Mesothelial cell of epicardium (in vitro differentiated cells): ENCODE measurements at regions not wholly inside any gene's neighbourhood (a gene's known extent, or its start where the extent isn't known, plus 50 kb on each side); places are given as distances from the start of the nearest gene placed in this dataset.

Source experiments
- DNase-seq, 2 experiments: peaks; one replicate each; pipeline ENCODE4 v3.0.0; 2021; ENCODE audit warnings: low spot score in 2 of 2; ENCODE audit not compliant: unreplicated experiment in 2 of 2
- H3K27ac Mint-ChIP-seq: 2 replicates; pipeline ENCODE4 v1.8.0; 2021; ENCODE audit warnings: mixed read lengths
- H3K27me3 Mint-ChIP-seq: 2 replicates; pipeline ENCODE4 v1.8.0; 2021; ENCODE audit warnings: low read depth, mixed read lengths
- H3K36me3 Mint-ChIP-seq: 2 replicates; pipeline ENCODE4 v1.8.0; 2021; ENCODE audit warnings: mixed read lengths
- H3K4me1 Mint-ChIP-seq: 2 replicates; pipeline ENCODE4 v1.8.0; 2021; ENCODE audit warnings: mixed read lengths
- H3K4me3 Mint-ChIP-seq: 2 replicates; pipeline ENCODE4 v1.8.0; 2021; ENCODE audit warnings: mild to moderate bottlenecking, moderate library complexity, mixed read lengths
- H3K9me3 Mint-ChIP-seq: 2 replicates; pipeline ENCODE4 v1.8.0; 2021; ENCODE audit warnings: mixed read lengths
- TF ChIP-seq, protein P1 (sequence below): fragments of 200-600 bp; sonication (generic); IDR thresholded peaks from one replicate; pipeline ENCODE4 v1.5.0; 2021; ENCODE audit warnings: antibody characterized with exemption; ENCODE audit not compliant: unreplicated experiment

DNA sequence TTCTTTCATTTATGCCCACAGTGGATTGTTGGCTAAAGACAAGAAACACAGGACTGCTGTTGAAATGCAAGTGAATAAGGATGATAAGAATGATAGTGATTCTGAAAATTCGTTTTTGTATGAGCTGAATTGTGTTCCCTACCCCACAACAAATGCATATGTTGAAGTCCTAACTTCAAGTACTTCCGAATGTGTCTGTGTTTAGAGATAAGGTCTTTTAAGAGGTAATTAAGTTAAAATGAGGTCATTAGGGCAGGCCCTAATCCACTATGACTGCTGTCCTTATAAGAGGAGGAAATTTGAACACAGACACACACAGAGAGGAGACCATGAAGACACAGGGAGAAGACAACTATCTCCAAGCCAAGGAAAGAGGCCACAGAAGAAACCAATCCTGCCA, 126.6 kb upstream of the ACSL4 start:
- no peak for DNase-seq
- Mint-ChIP-seq H3K36me3 (no peaks in the 10 kb centered on the region), H3K27me3 (no peaks in the 10 kb centered on the region), H3K9me3 (no peaks in the 10 kb centered on the region), H3K4me1 (peaks cover 16% of the 10 kb centered on the region), H3K4me3 (no peak overlapping the region), H3K27ac (no peak overlapping the region)
- TF ChIP-seq, protein P1, sequence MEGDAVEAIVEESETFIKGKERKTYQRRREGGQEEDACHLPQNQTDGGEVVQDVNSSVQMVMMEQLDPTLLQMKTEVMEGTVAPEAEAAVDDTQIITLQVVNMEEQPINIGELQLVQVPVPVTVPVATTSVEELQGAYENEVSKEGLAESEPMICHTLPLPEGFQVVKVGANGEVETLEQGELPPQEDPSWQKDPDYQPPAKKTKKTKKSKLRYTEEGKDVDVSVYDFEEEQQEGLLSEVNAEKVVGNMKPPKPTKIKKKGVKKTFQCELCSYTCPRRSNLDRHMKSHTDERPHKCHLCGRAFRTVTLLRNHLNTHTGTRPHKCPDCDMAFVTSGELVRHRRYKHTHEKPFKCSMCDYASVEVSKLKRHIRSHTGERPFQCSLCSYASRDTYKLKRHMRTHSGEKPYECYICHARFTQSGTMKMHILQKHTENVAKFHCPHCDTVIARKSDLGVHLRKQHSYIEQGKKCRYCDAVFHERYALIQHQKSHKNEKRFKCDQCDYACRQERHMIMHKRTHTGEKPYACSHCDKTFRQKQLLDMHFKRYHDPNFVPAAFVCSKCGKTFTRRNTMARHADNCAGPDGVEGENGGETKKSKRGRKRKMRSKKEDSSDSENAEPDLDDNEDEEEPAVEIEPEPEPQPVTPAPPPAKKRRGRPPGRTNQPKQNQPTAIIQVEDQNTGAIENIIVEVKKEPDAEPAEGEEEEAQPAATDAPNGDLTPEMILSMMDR = no peak

DNA sequence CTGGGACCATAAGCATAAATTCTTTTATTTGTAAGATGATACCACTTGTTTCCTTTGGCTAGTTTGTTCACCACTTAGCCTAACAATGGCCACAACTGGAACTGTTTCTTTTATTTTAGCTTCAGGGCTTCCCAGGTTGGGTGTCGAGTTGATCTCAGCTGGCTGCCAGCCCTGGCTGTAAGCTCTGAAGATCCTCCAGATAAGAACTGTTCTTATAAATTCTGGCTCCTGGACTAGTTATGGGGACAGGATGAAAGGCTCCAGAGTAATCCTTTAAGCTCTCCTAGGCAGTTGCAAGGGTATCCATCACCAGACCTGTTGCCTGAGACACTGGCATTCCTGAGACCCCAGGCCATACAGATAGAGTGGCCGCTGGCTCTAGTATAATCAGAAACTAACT, 129.4 kb upstream of the ACSL4 start:
- no peak for DNase-seq
- Mint-ChIP-seq H3K9me3 (peaks cover 5% of the 10 kb centered on the region), H3K27me3 (peaks cover 15% of the 10 kb centered on the region), H3K4me1 (peaks cover 12% of the 10 kb centered on the region), H3K27ac (no peak overlapping the region), H3K4me3 (no peak overlapping the region), H3K36me3 (no peaks in the 10 kb centered on the region)
- TF ChIP-seq, protein P1 = no peak

DNA sequence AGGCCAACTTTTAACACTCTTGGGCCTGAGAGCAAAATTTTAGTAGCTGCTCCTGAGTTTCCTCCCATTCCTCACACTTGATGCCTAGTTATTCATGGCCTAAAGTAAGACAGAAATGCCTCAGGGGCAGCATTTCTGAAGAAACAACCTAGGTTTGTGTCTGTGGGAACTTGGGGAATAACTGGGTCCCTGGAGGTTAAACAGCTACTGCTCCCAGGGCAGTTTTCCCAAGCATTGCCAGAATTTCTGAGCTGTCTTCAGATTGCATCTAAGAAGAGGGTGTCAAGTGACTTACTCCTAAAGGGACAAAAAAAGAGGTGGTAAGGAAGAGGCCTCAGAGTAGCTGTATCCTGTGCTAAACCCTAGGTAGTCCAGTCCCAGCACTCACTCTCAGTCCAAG, 130.8 kb upstream of the ACSL4 start:
- peaks cover 6% of the 10 kb centered on the region for H3K4me1 Mint-ChIP-seq
- H3K27me3 Mint-ChIP-seq = peaks cover 20% of the 10 kb centered on the region
- no peak for DNase-seq
- TF ChIP-seq, protein P1 = no peak
- no peaks in the 10 kb centered on the region for H3K36me3 Mint-ChIP-seq
- no peak overlapping the region for H3K4me3 Mint-ChIP-seq
- peaks cover 5% of the 10 kb centered on the region for H3K9me3 Mint-ChIP-seq
- H3K27ac Mint-ChIP-seq = no peak overlapping the region

DNA sequence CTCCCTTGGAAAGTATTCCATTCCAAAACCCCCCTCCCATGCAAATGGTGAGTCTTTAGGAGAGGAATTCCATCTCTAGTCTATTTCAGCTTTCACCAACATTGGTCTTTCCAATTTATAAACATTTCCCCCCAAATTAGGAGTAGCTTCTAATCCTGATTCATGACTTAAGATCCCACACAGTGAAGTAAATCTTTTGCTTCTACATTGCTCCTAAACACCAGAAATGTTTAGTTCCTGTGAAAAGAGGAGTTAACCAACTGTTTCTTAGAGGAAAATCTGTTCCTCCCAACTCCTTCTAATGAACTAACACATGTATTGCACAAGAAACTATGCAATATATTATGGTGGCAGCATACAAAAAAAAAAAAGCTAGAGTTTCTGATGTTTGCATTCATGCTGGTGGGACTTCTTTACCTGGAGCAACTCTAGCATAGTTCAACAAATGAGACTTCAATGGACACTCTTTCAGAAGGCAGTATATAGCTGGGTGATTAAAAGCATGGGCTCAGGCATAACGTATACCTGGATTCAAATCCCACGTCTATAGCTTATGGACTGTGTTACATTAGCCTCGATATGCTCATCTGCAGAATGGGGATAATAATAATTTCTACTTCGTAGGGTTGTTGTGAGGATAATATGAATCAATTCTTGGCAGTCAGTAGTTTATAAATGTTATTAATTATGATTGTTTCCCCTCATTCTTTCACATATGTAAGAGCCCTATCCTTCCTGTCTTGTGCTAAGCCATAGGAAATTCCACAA, 131.6 kb upstream of the TMEM164 start:
- Mint-ChIP-seq H3K27ac (no peak overlapping the region), H3K4me1 (no peaks in the 10 kb centered on the region), H3K4me3 (no peak overlapping the region), H3K27me3 (peaks cover 17% of the 10 kb centered on the region), H3K9me3 (no peaks in the 10 kb centered on the region), H3K36me3 (no peaks in the 10 kb centered on the region)
- DNase-seq = no peak
- TF ChIP-seq, protein P1 = no peak

DNA sequence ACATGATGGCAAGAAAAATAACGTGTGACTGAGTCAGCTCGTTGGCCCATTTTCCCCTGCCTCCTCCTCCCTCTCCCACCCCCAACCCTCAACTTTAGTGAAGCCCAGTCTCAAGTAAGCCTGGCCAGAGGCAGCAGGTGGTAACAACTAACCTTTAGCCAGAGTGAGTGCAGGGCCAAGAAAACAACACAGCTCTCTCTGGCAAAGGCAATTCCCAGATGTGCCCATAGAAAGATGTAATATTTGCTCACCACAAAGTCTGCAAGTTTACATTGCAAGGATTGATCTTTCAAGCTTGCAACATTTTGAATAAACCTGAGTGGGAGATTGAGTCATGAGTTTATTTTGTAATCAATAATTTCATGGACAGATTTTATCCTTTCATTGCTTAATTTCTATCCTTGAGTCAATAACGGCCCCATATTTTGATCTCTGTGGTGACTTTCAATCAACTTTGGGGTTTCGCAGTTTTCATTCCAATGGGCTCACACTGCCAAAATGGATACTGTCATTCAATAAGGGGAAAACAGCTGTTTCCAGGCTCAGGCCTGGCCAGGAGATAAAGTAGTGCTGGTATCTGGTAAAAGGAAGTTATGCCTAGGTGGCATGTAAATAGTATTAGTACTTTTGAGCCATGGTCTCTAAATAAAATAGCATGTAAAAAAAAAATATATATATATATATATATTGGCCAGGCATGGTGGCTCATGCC, 130.7 kb upstream of the TMEM164 start:
- TF ChIP-seq, protein P1 = no peak
- Mint-ChIP-seq H3K4me1 (no peaks in the 10 kb centered on the region), H3K27ac (no peak overlapping the region), H3K36me3 (no peaks in the 10 kb centered on the region), H3K9me3 (no peaks in the 10 kb centered on the region), H3K4me3 (no peak overlapping the region), H3K27me3 (peaks cover 16% of the 10 kb centered on the region)
- no peak for DNase-seq
